Stimulated activated CD4-positive, alpha-beta T cell treated with anti-CD3 and anti-CD28 coated beads, Interleukin-1b, Interleukin-23, amount 100 ng/mL, for 48 hours (primary cell): ENCODE measurements at regions not wholly inside any gene's neighbourhood (a gene's known extent, or its start where the extent isn't known, plus 50 kb on each side); places are given as distances from the start of the nearest gene placed in this dataset.

Experiments used
- DNase-seq: peaks from one replicate; pipeline ENCODE4 v3.0.0-alpha.2; 2020

- DNase-seq, result no peak
Observed at GRCh38 chr11:104404231-104405175, 240.6 kb upstream of the PDGFD start.

- no peak for DNase-seq
Observed at GRCh38 chr11:104402812-104403521, 239.0 kb upstream of the PDGFD start.

DNA sequence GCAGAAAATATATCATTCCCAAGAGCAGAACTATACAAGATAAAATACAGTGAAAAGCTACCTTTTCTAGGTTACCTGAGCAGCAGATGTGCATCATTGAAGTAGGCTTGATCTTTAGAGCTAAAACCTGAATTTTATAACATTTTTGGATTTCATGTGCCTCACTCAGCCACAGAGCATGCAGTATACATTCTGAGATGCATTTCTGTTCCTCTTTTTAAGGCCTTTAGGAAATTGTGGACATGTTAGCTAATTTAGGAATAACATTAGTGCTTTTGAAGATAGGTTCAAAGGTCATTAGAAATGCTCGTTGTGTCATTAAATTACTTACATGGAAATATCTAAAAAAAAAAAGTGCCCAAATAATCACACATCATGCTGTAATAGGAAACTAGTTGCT, 230.6 kb upstream of the PDGFD start:
- DNase-seq, result no peak

DNA sequence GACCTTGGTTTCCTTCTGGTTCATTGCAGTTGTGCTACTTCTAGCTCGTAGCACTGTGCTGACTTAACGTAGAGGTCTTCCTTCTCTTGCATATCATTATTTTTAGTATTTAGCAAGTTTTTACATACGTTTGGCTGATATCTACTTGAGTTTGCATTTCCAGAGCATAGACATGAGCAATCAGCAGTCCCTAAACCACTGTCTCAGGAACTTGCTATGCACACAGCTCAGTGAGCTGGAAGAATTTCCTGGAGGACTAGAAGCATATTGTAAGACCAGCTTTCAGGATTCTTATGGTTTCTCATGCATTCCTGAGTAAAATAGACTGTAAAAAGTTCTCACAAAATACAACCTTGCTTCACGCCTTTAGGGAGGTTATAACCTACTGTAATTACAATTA, 226.7 kb upstream of the PDGFD start:
- no peak for DNase-seq

- DNase-seq, result no peak
Observed at GRCh38 chr11:104385884-104386283, 221.9 kb upstream of the PDGFD start.

- DNase-seq, result no peak
Observed at GRCh38 chr11:104380358-104380757, 216.4 kb upstream of the PDGFD start.

GRCh38 chr11:104372111-104372510, 208.2 kb upstream of the PDGFD start:
- DNase-seq, result no peak

DNA sequence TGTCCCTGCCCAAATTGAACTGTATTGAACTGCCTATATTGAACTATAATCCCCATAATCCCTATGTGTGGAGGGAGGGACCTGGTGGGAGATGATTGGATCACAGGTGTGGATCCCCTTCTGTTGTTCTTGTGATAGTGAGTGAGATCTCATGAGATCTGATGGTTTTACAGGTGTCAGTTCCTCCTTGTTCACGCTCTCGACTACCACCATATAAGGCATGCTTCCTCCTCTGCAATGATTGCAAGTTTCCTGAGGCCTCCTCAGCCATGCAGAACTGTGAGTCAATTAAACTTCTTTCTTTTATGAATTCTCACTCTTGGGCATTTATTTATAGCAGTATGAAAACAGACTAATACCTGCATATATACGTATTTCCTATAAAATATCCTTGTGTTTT, 206.5 kb upstream of the PDGFD start:
- DNase-seq, result no peak

- no peak for DNase-seq
Observed at GRCh38 chr11:104369761-104370160, 205.8 kb upstream of the PDGFD start.

DNA sequence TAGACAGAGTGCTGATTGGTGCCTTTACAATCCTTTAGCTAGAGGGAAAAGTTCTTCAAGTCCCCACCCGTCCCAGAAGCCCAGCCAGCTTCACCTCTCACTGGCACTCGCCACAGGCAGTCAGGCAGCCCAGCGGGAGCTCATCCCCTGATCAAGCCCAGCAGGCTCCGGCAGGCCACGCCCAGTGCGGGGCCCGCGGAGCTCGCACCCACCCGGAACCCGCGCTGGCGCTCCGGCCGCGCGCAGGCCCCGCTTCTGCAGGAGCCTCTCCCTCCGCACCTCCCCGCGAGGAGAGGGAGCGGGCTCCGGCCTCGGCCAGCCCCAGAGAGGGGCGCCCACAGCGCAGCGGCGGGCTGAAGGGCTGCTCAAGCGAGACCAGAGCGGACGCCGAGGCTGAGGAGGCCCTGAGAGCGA, 202.4 kb upstream of the PDGFD start:
- no peak for DNase-seq

- DNase-seq, result no peak
Observed at GRCh38 chr11:104365676-104366075, 201.7 kb upstream of the PDGFD start.

DNA sequence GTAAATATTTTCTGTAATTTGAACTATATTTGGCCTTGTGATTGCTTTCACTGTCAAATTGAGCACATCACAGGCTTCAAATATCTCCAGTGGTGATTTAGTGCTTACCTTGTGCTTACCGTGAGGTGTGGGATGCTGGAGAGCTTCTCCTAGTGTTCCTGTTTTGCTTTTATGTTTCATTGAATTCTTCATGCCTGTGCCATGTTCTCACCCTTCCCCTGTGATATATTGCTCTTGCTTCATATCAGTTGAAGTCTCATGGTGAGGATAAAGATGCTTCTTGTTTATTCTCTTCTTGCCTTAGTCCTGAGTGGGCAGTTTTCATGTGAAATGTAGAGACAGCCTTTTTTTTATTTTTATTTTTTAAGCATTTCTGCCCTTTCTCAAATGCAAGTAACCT, 198.0 kb upstream of the PDGFD start:
- no peak for DNase-seq

DNA sequence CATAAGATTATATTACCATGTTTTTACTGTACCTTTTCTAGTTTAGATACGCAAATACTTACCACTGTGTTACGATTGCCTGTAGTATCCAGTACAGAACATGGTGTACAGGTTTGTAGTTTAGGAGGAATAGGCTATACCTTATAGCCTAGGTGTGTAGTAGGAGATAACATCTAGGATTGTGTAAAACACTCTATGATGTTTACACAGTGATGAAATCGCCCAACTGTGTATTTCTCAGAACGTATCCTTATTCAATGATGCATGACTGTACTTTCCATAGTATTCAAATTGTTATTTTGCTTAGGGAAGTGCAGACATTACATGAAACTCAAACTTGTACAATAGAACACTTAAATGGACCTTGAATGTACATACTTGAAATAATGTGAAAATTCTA, 188.1 kb upstream of the PDGFD start:
- DNase-seq, result no peak

DNA sequence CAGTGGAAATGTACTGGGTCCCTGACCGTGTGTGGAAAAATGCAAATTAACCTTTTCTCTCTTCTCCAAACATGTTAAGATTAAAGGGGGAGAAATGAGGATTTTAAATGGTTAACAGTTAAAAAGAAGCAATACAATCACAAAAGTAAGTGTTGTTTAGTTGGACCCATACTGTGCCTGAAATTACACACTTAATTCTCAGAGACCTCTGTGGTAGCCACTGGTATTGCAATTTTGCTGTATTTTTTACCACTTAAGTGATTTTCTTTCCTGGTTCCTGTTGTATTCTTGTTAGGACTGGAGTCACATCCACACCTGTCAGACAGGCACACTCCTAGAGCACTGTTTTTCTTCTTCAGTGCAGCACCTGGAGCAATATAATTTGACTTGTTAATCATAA, 179.6 kb upstream of the PDGFD start:
- no peak for DNase-seq

GRCh38 chr11:104340590-104340989, 176.6 kb upstream of the PDGFD start:
- no peak for DNase-seq

GRCh38 chr11:104339380-104339831, 175.5 kb upstream of the PDGFD start:
- no peak for DNase-seq

DNA sequence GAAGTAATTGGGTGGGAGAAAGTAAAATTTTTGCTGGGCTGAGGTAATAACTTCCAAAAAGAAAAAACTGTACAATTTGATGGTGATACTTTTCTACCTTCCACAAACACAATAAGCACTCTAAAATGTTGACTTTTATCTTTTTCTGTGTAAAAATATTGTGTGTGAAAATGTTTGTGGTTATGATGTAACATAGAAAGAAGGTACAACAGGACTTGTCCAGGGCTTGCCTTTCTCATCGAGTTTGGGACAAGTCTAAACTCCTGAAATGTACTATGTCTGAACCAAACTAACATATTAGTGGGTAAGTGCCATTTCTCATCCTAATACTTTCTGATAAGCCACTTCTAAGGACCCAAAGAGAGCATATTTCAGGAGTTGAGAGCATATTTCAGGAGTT, 174.2 kb upstream of the PDGFD start:
- no peak for DNase-seq

- no peak for DNase-seq
Observed at GRCh38 chr11:104337273-104337672, 173.3 kb upstream of the PDGFD start.

- DNase-seq, result no peak
Observed at GRCh38 chr11:104333977-104334376, 170.0 kb upstream of the PDGFD start.

DNA sequence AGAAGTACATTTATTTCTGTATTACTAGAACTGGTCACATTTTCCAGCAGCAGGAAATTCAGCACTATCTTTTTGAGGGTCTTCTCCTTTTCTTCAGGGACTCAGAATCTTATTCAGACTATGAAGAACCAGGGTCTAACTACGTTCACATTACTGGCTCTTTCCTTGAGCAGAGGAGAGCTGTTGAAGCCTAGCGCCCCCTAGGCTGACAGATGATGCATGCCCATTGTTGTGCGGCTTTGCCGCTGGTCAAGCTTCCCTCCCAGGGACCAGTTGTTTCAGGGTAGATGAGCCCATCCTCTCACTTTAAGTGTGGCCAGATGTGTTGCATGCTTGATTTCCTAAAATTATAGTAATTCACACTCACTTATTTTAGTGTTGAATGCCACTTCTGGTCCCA, 168.2 kb upstream of the PDGFD start:
- DNase-seq, result no peak

DNA sequence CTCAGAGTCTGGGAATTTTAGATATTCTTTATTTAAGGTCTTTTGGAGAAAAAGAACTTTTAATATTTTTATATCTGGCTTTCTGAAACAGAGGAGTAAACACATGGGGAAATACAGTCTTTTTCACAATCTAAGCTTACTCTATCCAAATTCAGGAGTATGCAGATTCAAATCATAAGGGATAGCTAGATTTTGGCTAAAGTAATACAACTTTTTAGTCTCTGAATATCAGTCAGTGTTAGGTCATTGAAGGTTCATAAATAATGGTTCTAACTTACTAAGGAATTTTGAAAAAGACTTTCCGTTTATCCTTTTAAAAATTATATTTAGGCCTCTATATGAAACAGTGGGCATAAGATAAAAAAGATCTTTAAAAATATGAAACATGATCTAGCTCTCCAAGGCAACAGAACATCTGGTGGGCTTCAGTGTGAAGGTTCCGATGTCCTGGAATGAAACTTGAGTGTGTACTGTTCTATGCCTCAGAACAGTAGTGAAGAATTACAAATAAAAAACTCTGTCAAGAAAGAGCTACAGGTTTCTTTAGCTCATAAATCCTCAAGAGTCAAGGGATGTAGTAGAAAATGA, 165.2 kb upstream of the PDGFD start:
- no peak for DNase-seq

DNA sequence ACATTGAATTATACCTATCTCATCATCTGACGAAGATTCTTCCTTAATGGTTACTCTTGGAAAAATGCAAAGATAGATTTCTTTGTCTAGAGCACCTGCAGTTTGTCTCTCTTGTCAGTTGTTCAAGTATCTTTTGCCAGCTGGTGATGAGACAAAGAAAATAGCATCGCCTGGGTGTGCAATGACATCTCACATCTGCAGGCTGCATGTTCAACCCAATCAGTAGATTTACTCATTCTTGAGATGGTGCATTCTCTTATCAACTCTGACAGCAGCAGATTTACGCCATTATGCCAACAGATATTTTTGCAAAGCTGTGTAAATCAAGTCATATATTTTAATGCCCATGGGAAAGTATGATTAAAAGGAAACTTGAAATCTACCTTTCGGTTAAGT, 164.6 kb upstream of the PDGFD start:
- DNase-seq, result no peak

GRCh38 chr11:104327861-104328511, 164.0 kb upstream of the PDGFD start:
- DNase-seq, result no peak
